ENCODE measurements at regions not wholly inside any gene's neighbourhood (a gene's known extent, or its start where the extent isn't known, plus 50 kb on each side); places are given as distances from the start of the nearest gene placed in this dataset.

DNA sequence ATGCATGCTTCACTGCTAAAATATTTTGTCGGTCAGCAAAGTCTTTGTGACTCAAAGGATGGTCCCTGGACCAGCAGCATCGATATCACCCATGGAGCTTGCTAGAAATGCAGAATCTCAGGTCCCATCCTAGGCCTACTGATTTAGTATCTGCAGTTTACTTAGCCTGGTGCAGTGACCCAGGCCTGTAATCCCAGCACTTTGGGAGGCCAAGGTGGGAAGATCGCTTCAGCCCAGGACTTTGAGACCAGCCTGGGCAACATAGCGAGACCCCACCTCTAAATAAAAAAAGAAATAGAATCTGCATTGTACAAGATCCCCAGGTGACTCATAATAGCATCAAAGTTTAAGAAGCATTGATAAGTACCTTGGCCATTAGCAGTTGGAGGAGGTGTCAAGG lies 248.7 kb downstream of the CD83 start:
- TF ChIP-seq, protein P1, sequence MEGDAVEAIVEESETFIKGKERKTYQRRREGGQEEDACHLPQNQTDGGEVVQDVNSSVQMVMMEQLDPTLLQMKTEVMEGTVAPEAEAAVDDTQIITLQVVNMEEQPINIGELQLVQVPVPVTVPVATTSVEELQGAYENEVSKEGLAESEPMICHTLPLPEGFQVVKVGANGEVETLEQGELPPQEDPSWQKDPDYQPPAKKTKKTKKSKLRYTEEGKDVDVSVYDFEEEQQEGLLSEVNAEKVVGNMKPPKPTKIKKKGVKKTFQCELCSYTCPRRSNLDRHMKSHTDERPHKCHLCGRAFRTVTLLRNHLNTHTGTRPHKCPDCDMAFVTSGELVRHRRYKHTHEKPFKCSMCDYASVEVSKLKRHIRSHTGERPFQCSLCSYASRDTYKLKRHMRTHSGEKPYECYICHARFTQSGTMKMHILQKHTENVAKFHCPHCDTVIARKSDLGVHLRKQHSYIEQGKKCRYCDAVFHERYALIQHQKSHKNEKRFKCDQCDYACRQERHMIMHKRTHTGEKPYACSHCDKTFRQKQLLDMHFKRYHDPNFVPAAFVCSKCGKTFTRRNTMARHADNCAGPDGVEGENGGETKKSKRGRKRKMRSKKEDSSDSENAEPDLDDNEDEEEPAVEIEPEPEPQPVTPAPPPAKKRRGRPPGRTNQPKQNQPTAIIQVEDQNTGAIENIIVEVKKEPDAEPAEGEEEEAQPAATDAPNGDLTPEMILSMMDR (IDR thresholded peaks at IDR 0.05; ENCODE audit: insufficient read depth, low read depth, low read length): no peak
- no peak for TF ChIP-seq EZH2 (IDR thresholded peaks at IDR 0.05; ENCODE audit: insufficient read depth, low read length)
